SK-N-SH (cell line): ENCODE measurements at regions not wholly inside any gene's neighbourhood (a gene's known extent, or its start where the extent isn't known, plus 50 kb on each side); places are given as distances from the start of the nearest gene placed in this dataset.

Experiments
- MXI1 ChIP-seq: IDR thresholded peaks from 2 replicates; pipeline ENCODE4 v1.6.1; 2012; ENCODE audit warnings: mild to moderate bottlenecking, low read depth, low read length, improper control_type of control experiment
- RFX5 ChIP-seq: IDR thresholded peaks from 2 replicates; pipeline ENCODE4 v1.6.1; 2012; ENCODE audit warnings: mild to moderate bottlenecking, improper control_type of control experiment, low read length
- SMC3 ChIP-seq: IDR thresholded peaks from 2 replicates; pipeline ENCODE4 v1.6.1; 2012; ENCODE audit warnings: low read depth, low read length, improper control_type of control experiment
- YY1 ChIP-seq: IDR thresholded peaks from 2 replicates; pipeline ENCODE4 v1.4.0; 2012; ENCODE audit warnings: low read depth, mild to moderate bottlenecking
- TF ChIP-seq, protein P1 (sequence below): fragments of 200-600 bp; sonication (generic); IDR thresholded peaks from 2 replicates; pipeline ENCODE4 v1.6.1; 2017; ENCODE audit warnings: antibody characterized with exemption, mild to moderate bottlenecking, moderate library complexity
- TF ChIP-seq, protein P2 (sequence below): IDR thresholded peaks from 2 replicates; pipeline ENCODE4 v1.4.0; 2012; ENCODE audit warnings: low read depth, borderline replicate concordance

DNA sequence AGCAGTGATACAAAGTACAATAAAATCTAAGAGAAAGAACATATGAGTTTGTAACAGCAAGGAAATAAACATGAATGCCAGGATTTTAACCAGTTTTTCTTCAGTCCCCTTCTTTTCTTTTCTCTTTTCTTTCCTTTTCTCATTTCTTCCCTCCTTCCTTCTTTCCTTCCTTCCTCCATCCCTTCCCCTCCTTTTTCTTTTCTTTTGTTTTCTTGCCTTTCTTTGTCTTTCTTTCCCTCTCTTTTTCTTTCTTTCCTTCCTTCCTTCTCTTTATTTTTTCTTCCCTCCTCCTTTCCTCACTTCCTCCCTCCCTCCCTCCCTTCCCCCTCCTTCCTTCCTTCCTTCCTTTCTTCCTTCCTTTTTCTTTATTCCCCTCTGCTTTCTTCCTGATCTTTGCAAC, 142.8 kb upstream of the SYT4 start:
- no peak for TF ChIP-seq RFX5
- TF ChIP-seq SMC3, result no peak
- TF ChIP-seq, protein P1, sequence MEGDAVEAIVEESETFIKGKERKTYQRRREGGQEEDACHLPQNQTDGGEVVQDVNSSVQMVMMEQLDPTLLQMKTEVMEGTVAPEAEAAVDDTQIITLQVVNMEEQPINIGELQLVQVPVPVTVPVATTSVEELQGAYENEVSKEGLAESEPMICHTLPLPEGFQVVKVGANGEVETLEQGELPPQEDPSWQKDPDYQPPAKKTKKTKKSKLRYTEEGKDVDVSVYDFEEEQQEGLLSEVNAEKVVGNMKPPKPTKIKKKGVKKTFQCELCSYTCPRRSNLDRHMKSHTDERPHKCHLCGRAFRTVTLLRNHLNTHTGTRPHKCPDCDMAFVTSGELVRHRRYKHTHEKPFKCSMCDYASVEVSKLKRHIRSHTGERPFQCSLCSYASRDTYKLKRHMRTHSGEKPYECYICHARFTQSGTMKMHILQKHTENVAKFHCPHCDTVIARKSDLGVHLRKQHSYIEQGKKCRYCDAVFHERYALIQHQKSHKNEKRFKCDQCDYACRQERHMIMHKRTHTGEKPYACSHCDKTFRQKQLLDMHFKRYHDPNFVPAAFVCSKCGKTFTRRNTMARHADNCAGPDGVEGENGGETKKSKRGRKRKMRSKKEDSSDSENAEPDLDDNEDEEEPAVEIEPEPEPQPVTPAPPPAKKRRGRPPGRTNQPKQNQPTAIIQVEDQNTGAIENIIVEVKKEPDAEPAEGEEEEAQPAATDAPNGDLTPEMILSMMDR, result no peak
- no peak for TF ChIP-seq YY1
- TF ChIP-seq MXI1, result no peak
- TF ChIP-seq, protein P2, sequence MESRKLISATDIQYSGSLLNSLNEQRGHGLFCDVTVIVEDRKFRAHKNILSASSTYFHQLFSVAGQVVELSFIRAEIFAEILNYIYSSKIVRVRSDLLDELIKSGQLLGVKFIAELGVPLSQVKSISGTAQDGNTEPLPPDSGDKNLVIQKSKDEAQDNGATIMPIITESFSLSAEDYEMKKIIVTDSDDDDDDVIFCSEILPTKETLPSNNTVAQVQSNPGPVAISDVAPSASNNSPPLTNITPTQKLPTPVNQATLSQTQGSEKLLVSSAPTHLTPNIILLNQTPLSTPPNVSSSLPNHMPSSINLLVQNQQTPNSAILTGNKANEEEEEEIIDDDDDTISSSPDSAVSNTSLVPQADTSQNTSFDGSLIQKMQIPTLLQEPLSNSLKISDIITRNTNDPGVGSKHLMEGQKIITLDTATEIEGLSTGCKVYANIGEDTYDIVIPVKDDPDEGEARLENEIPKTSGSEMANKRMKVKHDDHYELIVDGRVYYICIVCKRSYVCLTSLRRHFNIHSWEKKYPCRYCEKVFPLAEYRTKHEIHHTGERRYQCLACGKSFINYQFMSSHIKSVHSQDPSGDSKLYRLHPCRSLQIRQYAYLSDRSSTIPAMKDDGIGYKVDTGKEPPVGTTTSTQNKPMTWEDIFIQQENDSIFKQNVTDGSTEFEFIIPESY, result no peak
